ENCODE measurements at regions not wholly inside any gene's neighbourhood (a gene's known extent, or its start where the extent isn't known, plus 50 kb on each side); places are given as distances from the start of the nearest gene placed in this dataset.

- DNase-seq (no peak), ATAC-seq (no peak)
- Mint-ChIP-seq H3K9me3 (ENCODE audit: low read depth) (no peaks in the 10 kb centered on the region), H3K4me3 (no peak overlapping the region), H3K4me1 (no peaks in the 10 kb centered on the region), H3K27me3 (no peaks in the 10 kb centered on the region), H3K36me3 (no peaks in the 10 kb centered on the region), H3K27ac (no peak overlapping the region)
- CTCF ChIA-PET, result no interaction called here
These were observed 199.9 kb upstream of the PIK3R1 start for GRCh38 chr5:68015381-68016302.

- CTCF ChIA-PET, result no interaction called here
- H3K4me3 Mint-ChIP-seq, result no peak overlapping the region
- no peaks in the 10 kb centered on the region for H3K9me3 Mint-ChIP-seq (ENCODE audit: low read depth)
- ATAC-seq (no peak), DNase-seq (no peak)
- H3K27me3 Mint-ChIP-seq, result no peaks in the 10 kb centered on the region
- H3K36me3 Mint-ChIP-seq, result no peaks in the 10 kb centered on the region
- no peaks in the 10 kb centered on the region for H3K4me1 Mint-ChIP-seq
- H3K27ac Mint-ChIP-seq, result no peak overlapping the region
These were observed 202.7 kb upstream of the PIK3R1 start for GRCh38 chr5:68012831-68013230.

GRCh38 chr5:68012429-68012828 lies 203.1 kb upstream of the PIK3R1 start:
- H3K9me3 Mint-ChIP-seq (ENCODE audit: low read depth), result no peaks in the 10 kb centered on the region
- no peak overlapping the region for H3K4me3 Mint-ChIP-seq
- ATAC-seq (no peak), DNase-seq (no peak)
- no peaks in the 10 kb centered on the region for H3K27me3 Mint-ChIP-seq
- CTCF ChIA-PET, result no interaction called here
- no peaks in the 10 kb centered on the region for H3K36me3 Mint-ChIP-seq
- no peak overlapping the region for H3K27ac Mint-ChIP-seq
- H3K4me1 Mint-ChIP-seq, result no peaks in the 10 kb centered on the region

GRCh38 chr5:68011801-68012200 lies 203.8 kb upstream of the PIK3R1 start:
- CTCF ChIA-PET, result no interaction called here
- no peaks in the 10 kb centered on the region for H3K9me3 Mint-ChIP-seq (ENCODE audit: low read depth)
- H3K27ac Mint-ChIP-seq, result no peak overlapping the region
- no peaks in the 10 kb centered on the region for H3K27me3 Mint-ChIP-seq
- no peak for ATAC-seq
- no peaks in the 10 kb centered on the region for H3K4me1 Mint-ChIP-seq
- DNase-seq, result no peak
- no peak overlapping the region for H3K4me3 Mint-ChIP-seq
- no peaks in the 10 kb centered on the region for H3K36me3 Mint-ChIP-seq

GRCh38 chr5:68011259-68011760 lies 204.2 kb upstream of the PIK3R1 start:
- no peak overlapping the region for H3K27ac Mint-ChIP-seq
- H3K27me3 Mint-ChIP-seq, result no peaks in the 10 kb centered on the region
- CTCF ChIA-PET, result no interaction called here
- ATAC-seq (no peak), DNase-seq (no peak)
- no peaks in the 10 kb centered on the region for H3K4me1 Mint-ChIP-seq
- no peaks in the 10 kb centered on the region for H3K9me3 Mint-ChIP-seq (ENCODE audit: low read depth)
- no peak overlapping the region for H3K4me3 Mint-ChIP-seq
- no peaks in the 10 kb centered on the region for H3K36me3 Mint-ChIP-seq

- H3K27ac Mint-ChIP-seq, result no peak overlapping the region
- H3K36me3 Mint-ChIP-seq, result no peaks in the 10 kb centered on the region
- no peak overlapping the region for H3K4me3 Mint-ChIP-seq
- no peaks in the 10 kb centered on the region for H3K4me1 Mint-ChIP-seq
- CTCF ChIA-PET, result no interaction called here
- no peaks in the 10 kb centered on the region for H3K9me3 Mint-ChIP-seq (ENCODE audit: low read depth)
- ATAC-seq (no peak), DNase-seq (no peak)
- no peaks in the 10 kb centered on the region for H3K27me3 Mint-ChIP-seq
These were observed 204.8 kb upstream of the PIK3R1 start for GRCh38 chr5:68010740-68011139.

- no peaks in the 10 kb centered on the region for H3K36me3 Mint-ChIP-seq
- H3K27ac Mint-ChIP-seq, result no peak overlapping the region
- no peak for ATAC-seq
- H3K4me1 Mint-ChIP-seq, result no peaks in the 10 kb centered on the region
- no peaks in the 10 kb centered on the region for H3K27me3 Mint-ChIP-seq
- no peak overlapping the region for H3K4me3 Mint-ChIP-seq
- CTCF ChIA-PET, result interaction anchor here (0.7 kb wide), 1 partner anchor 1501 kb away, joined by 3 read pairs; no protein-coding TSS in a partner anchor
- DNase-seq, result no peak
- no peaks in the 10 kb centered on the region for H3K9me3 Mint-ChIP-seq (ENCODE audit: low read depth)
These were observed 208.1 kb upstream of the PIK3R1 start for GRCh38 chr5:68007451-68007850.

- Mint-ChIP-seq H3K4me3 (no peak overlapping the region), H3K36me3 (no peaks in the 10 kb centered on the region), H3K27me3 (no peaks in the 10 kb centered on the region), H3K9me3 (ENCODE audit: low read depth) (no peaks in the 10 kb centered on the region), H3K27ac (no peak overlapping the region), H3K4me1 (no peaks in the 10 kb centered on the region)
- CTCF ChIA-PET, result interaction anchor here (0.6 kb wide), 1 partner anchor 171 kb away, joined by 4 read pairs; no protein-coding TSS in a partner anchor
- DNase-seq, result no peak
- ATAC-seq, result no peak
These were observed 212.7 kb upstream of the PIK3R1 start for GRCh38 chr5:68002836-68003235.

GRCh38 chr5:68000805-68001204 lies 214.8 kb upstream of the PIK3R1 start:
- CTCF ChIA-PET, result no interaction called here
- Mint-ChIP-seq H3K4me1 (no peaks in the 10 kb centered on the region), H3K9me3 (ENCODE audit: low read depth) (no peaks in the 10 kb centered on the region), H3K36me3 (no peaks in the 10 kb centered on the region), H3K27ac (no peak overlapping the region), H3K4me3 (no peak overlapping the region), H3K27me3 (no peaks in the 10 kb centered on the region)
- no peak for ATAC-seq
- DNase-seq, result no peak

GRCh38 chr5:67999391-67999790 lies 216.2 kb upstream of the PIK3R1 start:
- Mint-ChIP-seq H3K27me3 (peaks cover 3% of the 10 kb centered on the region), H3K27ac (no peak overlapping the region), H3K4me1 (no peaks in the 10 kb centered on the region), H3K36me3 (no peaks in the 10 kb centered on the region), H3K9me3 (ENCODE audit: low read depth) (no peaks in the 10 kb centered on the region), H3K4me3 (no peak overlapping the region)
- DNase-seq (no peak), ATAC-seq (no peak)
- CTCF ChIA-PET, result no interaction called here

GRCh38 chr5:67998709-67999261 lies 216.8 kb upstream of the PIK3R1 start:
- Mint-ChIP-seq H3K27ac (no peak overlapping the region), H3K4me3 (no peak overlapping the region)

GRCh38 chr5:67997892-67998457 lies 217.6 kb upstream of the PIK3R1 start:
- no peaks in the 10 kb centered on the region for H3K4me1 Mint-ChIP-seq
- ATAC-seq (no peak), DNase-seq (no peak)
- CTCF ChIA-PET, result no interaction called here
- no peaks in the 10 kb centered on the region for H3K36me3 Mint-ChIP-seq
- H3K9me3 Mint-ChIP-seq (ENCODE audit: low read depth), result no peaks in the 10 kb centered on the region
- H3K27ac Mint-ChIP-seq, result no peak overlapping the region
- peaks cover 13% of the 10 kb centered on the region for H3K27me3 Mint-ChIP-seq
- no peak overlapping the region for H3K4me3 Mint-ChIP-seq

More at GRCh38 chr5:67998709-67999261, 216.8 kb upstream of the PIK3R1 start:
- CTCF ChIA-PET, result no interaction called here
- DNase-seq, result no peak
- Mint-ChIP-seq H3K27me3 (peaks cover 8% of the 10 kb centered on the region), H3K9me3 (ENCODE audit: low read depth) (no peaks in the 10 kb centered on the region), H3K36me3 (no peaks in the 10 kb centered on the region), H3K4me1 (no peaks in the 10 kb centered on the region)
- ATAC-seq, result no peak

- Mint-ChIP-seq H3K36me3 (no peaks in the 10 kb centered on the region), H3K9me3 (ENCODE audit: low read depth) (no peaks in the 10 kb centered on the region), H3K4me3 (no peak overlapping the region), H3K27ac (no peak overlapping the region), H3K27me3 (peaks cover 14% of the 10 kb centered on the region), H3K4me1 (no peaks in the 10 kb centered on the region)
- CTCF ChIA-PET, result no interaction called here
- ATAC-seq (no peak), DNase-seq (no peak)
These were observed 218.4 kb upstream of the PIK3R1 start for GRCh38 chr5:67997148-67997547.

GRCh38 chr5:67996596-67996995 lies 219.0 kb upstream of the PIK3R1 start:
- no peak for DNase-seq
- no peak for ATAC-seq
- CTCF ChIA-PET, result no interaction called here
- no peaks in the 10 kb centered on the region for H3K4me1 Mint-ChIP-seq
- no peak overlapping the region for H3K4me3 Mint-ChIP-seq
- H3K36me3 Mint-ChIP-seq, result no peaks in the 10 kb centered on the region
- H3K27ac Mint-ChIP-seq, result no peak overlapping the region
- peaks cover 14% of the 10 kb centered on the region for H3K27me3 Mint-ChIP-seq
- H3K9me3 Mint-ChIP-seq (ENCODE audit: low read depth), result no peaks in the 10 kb centered on the region

Data from activated CD8-positive, alpha-beta memory T cell treated with anti-CD3 and anti-CD28 coated beads, Interleukin-2, amount 10 ng/mL, durations not matched to agents 7 days and 5 days (primary cell).